IPS-15b (cell line): ENCODE measurements at regions not wholly inside any gene's neighbourhood (a gene's known extent, or its start where the extent isn't known, plus 50 kb on each side); places are given as distances from the start of the nearest gene placed in this dataset.

Experiments used
- H3K27me3 ChIP-seq: one replicate; pipeline ENCODE4 v1.6.1; 2013; ENCODE audit warnings: low read length; ENCODE audit not compliant: control insufficient read depth, insufficient read depth
- H3K36me3 ChIP-seq: one replicate; pipeline ENCODE4 v1.6.1; 2013; ENCODE audit warnings: low read length; ENCODE audit not compliant: control insufficient read depth, insufficient read depth
- H3K4me1 ChIP-seq: one replicate; pipeline ENCODE4 v1.6.1; 2013; ENCODE audit warnings: mild to moderate bottlenecking, low read length; ENCODE audit not compliant: control insufficient read depth, insufficient read depth
- H3K4me3 ChIP-seq: one replicate; pipeline ENCODE4 v1.5.1; 2013; ENCODE audit warnings: low read depth, low read length
- H3K9ac ChIP-seq: one replicate; pipeline ENCODE4 v1.6.1; 2013; ENCODE audit warnings: low read depth, mild to moderate bottlenecking, low read length
- H3K9me3 ChIP-seq: one replicate; pipeline ENCODE4 v1.6.1; 2013; ENCODE audit warnings: mild to moderate bottlenecking, low read length; ENCODE audit not compliant: control insufficient read depth, insufficient read depth

GRCh38 chr15:95912728-95913127 lies 417.8 kb upstream of the NR2F2 start:
- no peak overlapping the region for H3K4me3 ChIP-seq
- H3K27me3 ChIP-seq: peaks cover 11% of the 10 kb centered on the region
- no peaks in the 10 kb centered on the region for H3K36me3 ChIP-seq
- H3K9me3 ChIP-seq: no peaks in the 10 kb centered on the region
- H3K4me1 ChIP-seq: peaks cover 7% of the 10 kb centered on the region
- no peak overlapping the region for H3K9ac ChIP-seq

- Histone ChIP-seq H3K36me3 (no peaks in the 10 kb centered on the region), H3K9me3 (no peaks in the 10 kb centered on the region), H3K4me1 (peaks cover 7% of the 10 kb centered on the region), H3K27me3 (peaks cover 11% of the 10 kb centered on the region), H3K4me3 (no peak overlapping the region), H3K9ac (no peak overlapping the region)
These were observed 413.9 kb upstream of the NR2F2 start for GRCh38 chr15:95916568-95916967.

- no peak overlapping the region for H3K4me3 ChIP-seq
- no peaks in the 10 kb centered on the region for H3K27me3 ChIP-seq
- H3K36me3 ChIP-seq: no peaks in the 10 kb centered on the region
- H3K9me3 ChIP-seq: no peaks in the 10 kb centered on the region
- H3K9ac ChIP-seq: no peak overlapping the region
- no peaks in the 10 kb centered on the region for H3K4me1 ChIP-seq
These were observed 412.0 kb upstream of the NR2F2 start for GRCh38 chr15:95918525-95918924.

DNA sequence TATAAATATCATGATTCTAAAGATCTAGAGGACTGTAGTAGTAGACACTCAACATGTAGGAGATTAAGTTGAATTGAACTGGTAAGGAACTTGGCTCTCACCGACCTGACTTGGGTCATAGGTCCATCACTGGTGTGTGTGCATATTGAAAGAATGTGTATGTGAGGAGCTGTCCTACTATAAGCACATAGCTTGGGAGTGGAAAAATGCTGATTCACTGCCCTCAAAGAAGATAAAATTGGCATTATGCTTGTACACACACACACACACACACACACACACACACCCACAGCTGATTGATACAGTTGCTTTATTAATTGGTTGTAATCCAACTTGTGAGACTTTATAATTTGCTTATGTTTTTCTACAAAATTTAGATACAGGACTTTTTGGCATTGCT lies 411.0 kb upstream of the NR2F2 start:
- Histone ChIP-seq H3K36me3 (no peaks in the 10 kb centered on the region), H3K9ac (no peak overlapping the region), H3K4me3 (no peak overlapping the region), H3K27me3 (no peaks in the 10 kb centered on the region), H3K4me1 (no peaks in the 10 kb centered on the region), H3K9me3 (no peaks in the 10 kb centered on the region)

DNA sequence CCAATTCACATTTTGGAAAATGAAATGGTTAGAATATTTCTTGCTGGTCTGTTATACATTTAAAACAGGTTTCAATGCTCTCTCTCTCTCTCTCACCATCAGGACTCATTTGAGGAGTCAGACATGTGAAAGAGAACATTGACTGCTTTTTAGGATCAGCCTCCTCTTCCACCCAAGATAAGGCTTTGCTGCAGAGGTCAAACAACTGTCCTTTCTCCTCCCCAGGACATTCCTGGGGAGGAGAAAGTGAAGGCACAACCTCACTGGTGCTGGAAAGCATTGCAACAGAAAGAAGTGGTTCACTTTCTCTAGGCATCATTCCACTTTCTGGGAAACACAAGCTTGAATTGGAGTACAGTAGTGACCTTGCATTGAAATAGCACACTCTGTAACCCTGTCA lies 409.1 kb upstream of the NR2F2 start:
- H3K4me1 ChIP-seq: no peaks in the 10 kb centered on the region
- no peak overlapping the region for H3K9ac ChIP-seq
- H3K4me3 ChIP-seq: no peak overlapping the region
- no peaks in the 10 kb centered on the region for H3K27me3 ChIP-seq
- H3K36me3 ChIP-seq: no peaks in the 10 kb centered on the region
- H3K9me3 ChIP-seq: no peaks in the 10 kb centered on the region

DNA sequence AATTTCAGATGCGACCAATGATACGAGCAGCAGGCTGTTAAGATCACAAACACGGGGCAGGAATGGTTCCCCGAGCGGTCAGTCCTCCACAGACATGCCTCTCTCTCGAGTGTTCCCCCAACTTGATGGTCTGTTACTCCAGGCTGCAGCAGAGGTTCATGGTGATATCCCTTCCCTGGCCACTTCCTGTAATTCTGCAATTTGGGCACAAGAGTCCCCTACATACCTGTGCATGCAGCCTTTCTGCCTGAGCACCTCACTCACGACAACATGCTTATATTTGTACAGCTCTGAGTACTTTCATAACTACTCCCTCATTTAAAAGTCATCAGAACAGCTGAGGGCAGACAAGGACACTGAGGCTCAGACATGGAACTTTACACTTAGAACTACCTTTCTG lies 408.1 kb upstream of the NR2F2 start:
- Histone ChIP-seq H3K9ac (no peak overlapping the region), H3K4me1 (no peaks in the 10 kb centered on the region), H3K27me3 (no peaks in the 10 kb centered on the region), H3K9me3 (no peaks in the 10 kb centered on the region), H3K36me3 (no peaks in the 10 kb centered on the region), H3K4me3 (no peak overlapping the region)

- no peak overlapping the region for H3K4me3 ChIP-seq
- no peaks in the 10 kb centered on the region for H3K4me1 ChIP-seq
- H3K9me3 ChIP-seq: no peaks in the 10 kb centered on the region
- no peaks in the 10 kb centered on the region for H3K36me3 ChIP-seq
- no peaks in the 10 kb centered on the region for H3K27me3 ChIP-seq
- H3K9ac ChIP-seq: no peak overlapping the region
These were observed 406.7 kb upstream of the NR2F2 start for GRCh38 chr15:95923792-95924191.

DNA sequence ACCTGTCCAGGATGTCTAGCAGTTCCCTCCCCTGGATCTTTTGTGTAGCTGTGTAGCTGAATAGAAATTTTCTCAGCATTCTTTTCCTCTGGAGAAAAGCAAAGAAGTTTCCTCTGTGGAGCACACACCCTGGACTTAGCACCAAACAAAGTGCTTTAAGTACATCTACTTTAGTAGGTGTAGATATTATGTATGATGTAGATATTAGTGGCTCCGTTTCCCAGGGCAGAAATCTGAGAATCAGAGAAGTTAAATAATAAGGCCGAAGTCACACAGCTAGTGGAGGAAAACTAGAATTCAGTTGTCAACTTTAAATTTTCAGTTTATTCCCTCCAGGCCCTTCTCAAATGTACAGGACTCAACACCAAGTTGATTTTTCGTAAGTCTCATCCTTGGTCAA lies 401.7 kb upstream of the NR2F2 start:
- Histone ChIP-seq H3K36me3 (no peaks in the 10 kb centered on the region), H3K9me3 (no peaks in the 10 kb centered on the region), H3K27me3 (no peaks in the 10 kb centered on the region), H3K4me3 (no peak overlapping the region), H3K9ac (no peak overlapping the region), H3K4me1 (no peaks in the 10 kb centered on the region)

DNA sequence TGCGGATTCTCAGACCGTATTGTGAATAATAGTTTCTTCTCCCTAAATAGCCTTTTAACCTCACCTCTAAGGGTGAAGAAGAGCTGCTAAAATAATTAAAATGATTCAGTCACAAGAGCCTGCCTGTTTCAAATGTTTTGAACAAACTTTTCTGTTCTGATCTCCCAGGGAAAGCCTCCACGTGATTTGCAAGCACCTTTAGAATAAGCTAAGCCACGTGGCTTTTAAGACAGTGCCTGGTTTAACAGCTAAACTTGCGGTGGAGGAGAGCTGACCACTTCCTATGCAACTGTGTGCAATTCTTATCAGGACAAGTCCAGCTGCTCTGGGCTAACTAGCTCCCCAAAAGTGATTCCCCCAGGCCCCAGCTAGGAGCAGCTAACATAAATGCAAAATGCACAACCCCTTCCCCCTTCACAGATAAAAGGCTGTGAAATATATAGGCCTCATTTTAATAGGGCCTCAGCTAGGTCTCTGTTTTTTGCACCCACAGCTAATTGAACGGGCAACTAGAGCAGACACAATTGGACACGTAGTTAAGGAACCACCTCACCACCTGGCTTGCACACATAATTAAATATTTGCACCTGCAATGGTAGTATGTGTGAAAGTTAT lies 401.2 kb upstream of the NR2F2 start:
- no peaks in the 10 kb centered on the region for H3K36me3 ChIP-seq
- no peaks in the 10 kb centered on the region for H3K27me3 ChIP-seq
- H3K4me1 ChIP-seq: no peaks in the 10 kb centered on the region
- no peak overlapping the region for H3K4me3 ChIP-seq
- no peaks in the 10 kb centered on the region for H3K9me3 ChIP-seq
- no peak overlapping the region for H3K9ac ChIP-seq

DNA sequence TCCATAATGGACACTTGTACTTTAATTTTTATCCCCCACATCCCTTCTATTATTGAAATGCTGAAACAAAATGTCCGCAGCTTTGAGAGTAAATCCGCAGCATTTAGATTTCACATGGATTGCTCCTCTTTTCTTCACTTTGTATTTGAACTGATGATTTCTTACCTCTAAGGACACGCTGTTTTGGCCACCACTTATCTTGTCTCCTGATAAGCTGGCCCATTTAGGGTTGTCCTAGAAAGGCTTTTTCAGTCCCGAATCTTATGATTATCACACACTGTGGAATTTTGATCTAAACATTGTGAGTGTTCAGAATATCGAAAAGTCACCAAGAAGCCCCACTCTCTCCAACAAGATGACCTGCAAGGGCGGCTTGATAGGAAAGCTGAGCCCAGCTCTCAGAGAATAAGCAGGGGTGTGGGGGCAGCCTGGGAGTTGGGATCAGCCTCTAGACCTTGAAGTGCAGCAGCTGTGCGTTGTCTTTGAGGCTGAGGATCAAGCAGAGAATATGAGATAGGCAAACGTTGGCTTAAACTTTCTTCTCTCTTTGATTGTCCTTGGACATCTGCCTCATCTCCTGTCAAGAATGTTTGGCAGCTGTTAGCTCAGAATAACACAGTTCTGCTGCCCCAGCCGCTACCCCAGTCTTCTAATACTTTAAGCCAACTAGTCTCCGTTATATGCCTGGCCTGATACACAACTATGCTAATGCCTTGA lies 399.7 kb upstream of the NR2F2 start:
- Histone ChIP-seq H3K4me3 (no peak overlapping the region), H3K9me3 (no peaks in the 10 kb centered on the region), H3K27me3 (no peaks in the 10 kb centered on the region), H3K9ac (no peak overlapping the region), H3K36me3 (no peaks in the 10 kb centered on the region), H3K4me1 (no peaks in the 10 kb centered on the region)

DNA sequence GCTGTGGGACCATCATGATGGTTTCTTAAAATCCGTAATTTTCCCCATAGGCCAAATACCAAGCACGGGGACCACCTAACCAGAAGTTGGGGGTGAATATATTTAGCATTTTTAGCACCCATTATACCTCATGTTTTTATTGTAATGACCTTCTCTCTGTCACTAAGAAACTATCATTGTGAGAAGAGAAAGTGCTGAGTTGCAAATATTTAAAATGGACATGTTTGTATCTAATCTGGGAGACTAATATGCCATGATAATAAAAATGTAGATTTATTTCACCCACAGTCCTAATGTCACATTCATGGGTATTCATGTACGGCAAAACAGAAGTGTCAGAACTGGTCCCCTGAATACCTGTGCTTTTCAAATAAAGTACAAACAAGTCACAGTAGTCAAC lies 398.9 kb upstream of the NR2F2 start:
- H3K27me3 ChIP-seq: no peaks in the 10 kb centered on the region
- H3K4me3 ChIP-seq: no peak overlapping the region
- no peaks in the 10 kb centered on the region for H3K36me3 ChIP-seq
- no peak overlapping the region for H3K9ac ChIP-seq
- no peaks in the 10 kb centered on the region for H3K9me3 ChIP-seq
- no peaks in the 10 kb centered on the region for H3K4me1 ChIP-seq

DNA sequence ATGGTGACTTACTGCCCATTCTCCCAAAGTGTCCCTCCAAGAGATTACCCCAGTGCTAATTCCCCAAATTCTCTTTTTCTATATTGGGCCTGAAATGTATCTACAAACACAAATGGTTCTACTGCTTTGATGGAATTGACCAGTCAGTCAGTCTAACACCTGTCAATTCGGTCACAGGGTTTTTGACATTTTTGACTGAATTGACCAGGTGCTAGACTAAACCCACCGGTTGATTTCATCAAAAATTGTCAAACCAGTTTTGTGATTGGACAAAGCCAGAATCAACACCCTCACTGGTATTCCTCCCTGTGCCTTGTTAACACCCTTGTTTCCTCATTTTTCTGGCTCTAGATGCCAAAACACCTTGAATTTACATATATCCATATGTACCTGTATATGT lies 398.4 kb upstream of the NR2F2 start:
- H3K36me3 ChIP-seq: no peaks in the 10 kb centered on the region
- no peaks in the 10 kb centered on the region for H3K9me3 ChIP-seq
- H3K27me3 ChIP-seq: no peaks in the 10 kb centered on the region
- no peak overlapping the region for H3K9ac ChIP-seq
- no peaks in the 10 kb centered on the region for H3K4me1 ChIP-seq
- H3K4me3 ChIP-seq: no peak overlapping the region
